Fibroblast of lung (primary cell): ENCODE measurements at regions not wholly inside any gene's neighbourhood (a gene's known extent, or its start where the extent isn't known, plus 50 kb on each side); places are given as distances from the start of the nearest gene placed in this dataset.

Experiments
- CTCF ChIP-seq, 2 donors: IDR thresholded peaks in 1 of 2; conservative IDR thresholded peaks in 1 of 2; 1 replicate in 1 of 2; 2 replicates in 1 of 2; pipeline ENCODE4 v1.5.1; 2011 to 2012; ENCODE audit warnings: low read length in 2 of 2, control low read depth in 1 of 2, inconsistent platforms in 1 of 2, low read depth in 1 of 2, mild to moderate bottlenecking in 1 of 2
- EZH2 ChIP-seq: IDR thresholded peaks from 2 replicates; pipeline ENCODE4 v1.5.1; 2012; ENCODE audit warnings: low read length, control low read depth, mild to moderate bottlenecking; ENCODE audit errors: missing control alignments

GRCh38 chr3:181952929-181953328, 241.2 kb downstream of the SOX2 start:
- no peak for TF ChIP-seq CTCF (conservative IDR thresholded peaks at IDR 0.05 in 1 of 2, IDR thresholded peaks at IDR 0.05 in 1 of 2; ENCODE audit: low read depth in 1 of 2, low read length in 2 of 2)
- TF ChIP-seq EZH2: no peak
